ENCODE measurements at regions not wholly inside any gene's neighbourhood (a gene's known extent, or its start where the extent isn't known, plus 50 kb on each side); places are given as distances from the start of the nearest gene placed in this dataset.

DNA sequence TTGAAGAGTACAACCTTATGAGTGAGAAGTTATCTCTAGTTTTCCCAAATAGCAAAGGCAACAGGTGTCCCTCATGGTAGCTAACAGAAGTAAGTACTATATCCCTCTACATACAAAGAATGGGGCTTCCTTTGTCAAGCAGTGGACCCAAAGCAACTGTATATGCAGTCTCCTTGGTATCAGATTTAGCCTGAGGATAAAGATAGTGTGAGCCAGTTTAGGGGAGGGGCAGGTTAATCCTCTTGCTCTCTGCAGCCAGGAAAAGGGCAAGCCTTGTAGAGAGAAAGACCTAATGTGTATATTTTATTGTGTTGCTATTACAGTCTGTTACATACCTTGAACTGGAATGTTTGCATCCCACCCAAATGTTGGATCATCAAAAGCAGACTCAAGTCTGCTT is 117.9 kb upstream of the COL8A1 start:
- DNase-seq (ENCODE audit: low read depth, low spot score): no peak
- H3K9me3 ChIP-seq (ENCODE audit: control insufficient read depth, insufficient read depth, low read length): no peaks in the 10 kb centered on the region
- H3K4me3 ChIP-seq (ENCODE audit: low read depth, low read length): no peak overlapping the region
- no peaks in the 10 kb centered on the region for H3K27me3 ChIP-seq (ENCODE audit: control insufficient read depth, insufficient read depth, low read length)
- H3K27ac ChIP-seq (ENCODE audit: low read depth, low read length): no peak overlapping the region
- ChIA-PET POLR2A (no interaction called here), CTCF (no interaction called here)
- TF ChIP-seq CTCF (IDR thresholded peaks at IDR 0.05; ENCODE audit: low read depth, low read length): no peak

- no peak overlapping the region for H3K27ac ChIP-seq (ENCODE audit: low read depth, low read length)
- ChIA-PET POLR2A (no interaction called here), CTCF (no interaction called here)
- DNase-seq (ENCODE audit: low read depth, low spot score): no peak
- TF ChIP-seq CTCF (IDR thresholded peaks at IDR 0.05; ENCODE audit: low read depth, low read length): no peak
- H3K4me3 ChIP-seq (ENCODE audit: low read depth, low read length): no peak overlapping the region
- H3K27me3 ChIP-seq (ENCODE audit: control insufficient read depth, insufficient read depth, low read length): no peaks in the 10 kb centered on the region
- no peaks in the 10 kb centered on the region for H3K9me3 ChIP-seq (ENCODE audit: control insufficient read depth, insufficient read depth, low read length)
Measured at GRCh38 chr3:99516936-99517335, 121.5 kb upstream of the COL8A1 start.

DNA sequence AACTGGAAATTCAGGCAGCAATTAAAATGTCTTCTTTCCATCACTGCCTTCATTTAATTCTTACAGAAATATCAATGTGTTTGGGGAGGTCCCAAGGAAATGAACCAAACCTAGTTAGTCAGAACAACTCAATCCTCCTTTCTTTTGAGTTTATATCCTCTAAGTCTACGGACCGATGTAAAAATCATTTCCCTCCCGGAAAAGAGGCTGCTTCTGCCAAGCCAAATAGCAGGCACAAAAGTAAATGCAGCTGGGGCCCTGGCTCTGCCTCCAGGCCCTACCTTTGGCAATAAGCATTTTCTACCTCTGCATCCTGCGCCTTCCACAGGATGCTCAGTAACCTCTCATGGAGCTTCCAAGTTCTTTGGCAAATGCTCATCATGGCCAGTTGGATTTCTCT is 122.5 kb upstream of the COL8A1 start:
- H3K9me3 ChIP-seq (ENCODE audit: control insufficient read depth, insufficient read depth, low read length): no peaks in the 10 kb centered on the region

GRCh38 chr3:99509224-99509623 is 129.2 kb upstream of the COL8A1 start:
- no peak overlapping the region for H3K27ac ChIP-seq (ENCODE audit: low read depth, low read length)
- no peaks in the 10 kb centered on the region for H3K27me3 ChIP-seq (ENCODE audit: control insufficient read depth, insufficient read depth, low read length)

More for the DNA sequence above, 122.5 kb upstream of the COL8A1 start:
- ChIA-PET POLR2A (no interaction called here), CTCF (interaction anchor here (0.9 kb wide), 1 partner anchor 71 kb away, joined by 3 read pairs; no protein-coding TSS in a partner anchor)
- Histone ChIP-seq H3K27me3 (ENCODE audit: control insufficient read depth, insufficient read depth, low read length) (no peaks in the 10 kb centered on the region), H3K27ac (ENCODE audit: low read depth, low read length) (no peak overlapping the region), H3K4me3 (ENCODE audit: low read depth, low read length) (no peak overlapping the region)
- TF ChIP-seq CTCF (IDR thresholded peaks at IDR 0.05; ENCODE audit: low read depth, low read length): no peak
- no peak for DNase-seq (ENCODE audit: low read depth, low spot score)

GRCh38 chr3:99508191-99508590 is 130.2 kb upstream of the COL8A1 start:
- no peak overlapping the region for H3K4me3 ChIP-seq (ENCODE audit: low read depth, low read length)
- H3K27me3 ChIP-seq (ENCODE audit: control insufficient read depth, insufficient read depth, low read length): no peaks in the 10 kb centered on the region
- DNase-seq (ENCODE audit: low read depth, low spot score): no peak
- no peak overlapping the region for H3K27ac ChIP-seq (ENCODE audit: low read depth, low read length)
- TF ChIP-seq CTCF (IDR thresholded peaks at IDR 0.05; ENCODE audit: low read depth, low read length): no peak
- POLR2A ChIA-PET: no interaction called here
- H3K9me3 ChIP-seq (ENCODE audit: control insufficient read depth, insufficient read depth, low read length): no peaks in the 10 kb centered on the region
- CTCF ChIA-PET: interaction anchor here (1.8 to 2.8 kb wide), 2 partner anchors 9 to 246 kb away, joined by 6 read pairs; no protein-coding TSS in a partner anchor

More at GRCh38 chr3:99509224-99509623, 129.2 kb upstream of the COL8A1 start:
- TF ChIP-seq CTCF (IDR thresholded peaks at IDR 0.05; ENCODE audit: low read depth, low read length): no peak
- CTCF ChIA-PET: interaction anchor here (2.8 kb wide), 1 partner anchor 10 kb away, joined by 6 read pairs; no protein-coding TSS in a partner anchor
- no peak overlapping the region for H3K4me3 ChIP-seq (ENCODE audit: low read depth, low read length)
- no peaks in the 10 kb centered on the region for H3K9me3 ChIP-seq (ENCODE audit: control insufficient read depth, insufficient read depth, low read length)
- DNase-seq (ENCODE audit: low read depth, low spot score): peak; percentile 82
- POLR2A ChIA-PET: interaction anchor here (0.6 kb wide), 1 partner anchor 309 kb away, joined by 3 read pairs; no protein-coding TSS in a partner anchor

All from AG04450 (cell line).